WTC11 (cell line): ENCODE measurements at regions not wholly inside any gene's neighbourhood (a gene's known extent, or its start where the extent isn't known, plus 50 kb on each side); places are given as distances from the start of the nearest gene placed in this dataset.

Source experiments
- CTCF ChIP-seq: fragments of 200-600 bp; IDR thresholded peaks from 2 replicates; pipeline ENCODE4 v1.8.0; 2022; ENCODE audit warnings: antibody characterized with exemption
- E2F1 ChIP-seq: sonication (generic); formaldehyde crosslinking; IDR thresholded peaks from 2 replicates; pipeline ENCODE4 v1.8.0; 2022; ENCODE audit warnings: mild to moderate bottlenecking, missing genetic modification reagents
- NR1H2 ChIP-seq: sonication (generic); formaldehyde crosslinking; IDR thresholded peaks from 2 replicates; pipeline ENCODE4 v1.9.0; 2021; ENCODE audit warnings: mild to moderate bottlenecking, moderate library complexity, missing genetic modification reagents
- USF1 ChIP-seq: sonication (generic); formaldehyde crosslinking; IDR thresholded peaks from 2 replicates; pipeline ENCODE4 v1.8.0; 2022; ENCODE audit warnings: mild to moderate bottlenecking, missing genetic modification reagents

GRCh38 chr20:47429409-47429808 lies 72.3 kb upstream of the NCOA3 start:
- TF ChIP-seq NR1H2 (CRISPR knock-in tag) (no peak), USF1 (no peak), E2F1 (CRISPR knock-in tag) (no peak), CTCF (no peak)
